Lower leg skin (tissue), 4 donors: ENCODE measurements at regions not wholly inside any gene's neighbourhood (a gene's known extent, or its start where the extent isn't known, plus 50 kb on each side); places are given as distances from the start of the nearest gene placed in this dataset.
"Not testable (repeated sequence)": the region's sequence is repeated elsewhere in the genome, so short reads cannot be mapped to it uniquely, and the experiment has no call there.

Source experiments
- DNase-seq, 2 donors: peaks; one replicate each; pipeline ENCODE4 v3.0.0-alpha.2; 2019; ENCODE audit warnings: low spot score in 2 of 2
- H3K4me3 ChIP-seq: fragments of 200-600 bp; sonication (generic); 2 replicates; pipeline ENCODE4 v1.5.1; 2017; ENCODE audit warnings: mild to moderate bottlenecking, low read depth; ENCODE audit not compliant: poor library complexity, severe bottlenecking
- CTCF ChIP-seq, 3 donors: fragments of 450-650 bp; IDR thresholded peaks; one replicate each; pipeline ENCODE4 v1.5.1; 2016; ENCODE audit warnings: antibody characterized with exemption in 3 of 3, mild to moderate bottlenecking in 3 of 3, moderate library complexity in 2 of 3
- POLR2A ChIP-seq, 2 donors: fragments of 450-650 bp; IDR thresholded peaks; one replicate each; pipeline ENCODE4 v1.6.1; 2016 to 2017; ENCODE audit warnings: antibody characterized with exemption in 2 of 2, mild to moderate bottlenecking in 1 of 2, moderate library complexity in 1 of 2
- WGBS, 2 donors: methylation state at CpG; one replicate each; pipeline ENCODE4 v1.1.5; 2018; 5-methylcytosine and 5-hydroxymethylcytosine counted together
- intact Hi-C: fragments of 100-400 bp; cut with DNase I; formaldehyde crosslinking; loops from one replicate; pipeline ENCODE4 v1.15.0; 2023; ENCODE audit warnings: low total_unique reads

- intact Hi-C loops, result no loop called here
These were observed 79.2 kb upstream of the CEP126 start for GRCh38 chr11:101835506-101836063.

GRCh38 chr11:101830475-101830874 is 84.3 kb upstream of the CEP126 start:
- DNase-seq, H3K4me3 ChIP-seq, intact Hi-C loops: not testable (repeated sequence)
- WGBS, 2 donors, result 60 to 70% methylated on average over 1 of the region's 1 CpG

More at GRCh38 chr11:101835506-101836063, 79.2 kb upstream of the CEP126 start:
- WGBS, 2 donors, result 80 to 91% methylated on average over 3 of the region's 3 CpGs
- no peak for TF ChIP-seq CTCF (IDR thresholded peaks at IDR 0.05)
- no peak for TF ChIP-seq POLR2A (IDR thresholded peaks at IDR 0.05)
- H3K4me3 ChIP-seq, result no peak overlapping the region
- no peak for DNase-seq

GRCh38 chr11:101825531-101825930 is 89.3 kb upstream of the CEP126 start:
- DNase-seq, result no peak
- TF ChIP-seq CTCF (IDR thresholded peaks at IDR 0.05), result no peak
- TF ChIP-seq POLR2A (IDR thresholded peaks at IDR 0.05), result no peak
- no peak overlapping the region for H3K4me3 ChIP-seq
- WGBS, 2 donors, result 72 to 76% methylated on average over 4 of the region's 4 CpGs
- intact Hi-C loops, result no loop called here

- 0 to 60% methylated on average over 1 of the region's 1 CpG for WGBS, 2 donors
- intact Hi-C loops, result no loop called here
- no peak overlapping the region for H3K4me3 ChIP-seq
- no peak for TF ChIP-seq POLR2A (IDR thresholded peaks at IDR 0.05)
- no peak for TF ChIP-seq CTCF (IDR thresholded peaks at IDR 0.05)
- DNase-seq, result no peak
These were observed 97.2 kb upstream of the CEP126 start for GRCh38 chr11:101817581-101817980.

DNA sequence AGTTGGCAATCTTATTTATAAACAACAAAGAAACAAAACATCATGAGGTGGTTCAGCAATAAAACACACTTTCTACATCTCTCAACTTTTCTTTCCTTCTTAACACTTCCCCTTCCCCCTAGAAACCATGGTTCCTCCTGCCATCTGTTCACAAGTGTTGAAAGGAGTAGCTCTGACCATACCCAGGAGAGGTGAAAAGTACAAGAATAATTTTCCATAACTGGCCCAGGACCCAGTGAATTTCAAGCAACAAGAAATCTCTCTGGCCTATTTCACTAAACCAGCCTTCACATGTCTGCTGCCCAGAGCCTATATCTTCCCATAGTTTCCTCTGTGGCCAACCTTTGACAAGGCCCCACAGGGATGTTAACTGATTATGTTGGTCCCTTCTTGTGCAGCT is 98.2 kb upstream of the CEP126 start:
- no peak for DNase-seq
- H3K4me3 ChIP-seq, result no peak overlapping the region
- TF ChIP-seq CTCF (IDR thresholded peaks at IDR 0.05) (no peak), POLR2A (IDR thresholded peaks at IDR 0.05) (no peak)
- intact Hi-C loops, result no loop called here

DNA sequence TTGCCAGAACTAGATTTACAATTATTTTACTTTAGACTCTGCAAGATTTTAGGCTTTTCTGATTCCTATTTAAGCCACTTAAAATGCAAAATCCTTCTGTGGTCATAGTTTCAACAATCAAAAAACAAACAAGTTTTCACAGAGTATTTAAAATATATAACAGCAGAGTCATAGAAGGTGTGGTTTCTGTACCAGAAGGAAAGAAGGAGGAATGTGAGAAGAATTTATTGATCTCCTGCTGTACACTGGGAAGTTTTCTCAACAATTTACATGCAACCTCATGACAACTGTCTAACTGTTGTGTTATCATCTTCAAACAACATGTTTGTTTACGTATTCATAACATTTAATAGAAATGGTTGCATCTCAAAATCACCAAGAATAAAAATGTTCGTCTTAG is 102.3 kb upstream of the CEP126 start:
- WGBS, 2 donors, result 77 to 88% methylated on average over 2 of the region's 2 CpGs
- DNase-seq, result no peak
- intact Hi-C loops, result no loop called here
- TF ChIP-seq POLR2A (IDR thresholded peaks at IDR 0.05) (no peak), CTCF (IDR thresholded peaks at IDR 0.05) (no peak)
- H3K4me3 ChIP-seq, result no peak overlapping the region
